Ishikawa (cell line): ENCODE measurements at regions not wholly inside any gene's neighbourhood (a gene's known extent, or its start where the extent isn't known, plus 50 kb on each side); places are given as distances from the start of the nearest gene placed in this dataset.

Source experiments
- CEBPB ChIP-seq: IDR thresholded peaks from 2 replicates; pipeline ENCODE4 v1.6.1; 2012
- CREB1 ChIP-seq: IDR thresholded peaks from 2 replicates; pipeline ENCODE4 v1.6.1; 2012; ENCODE audit warnings: low read depth
- EP300 ChIP-seq: IDR thresholded peaks from 2 replicates; pipeline ENCODE4 v1.6.1; 2012; ENCODE audit warnings: borderline replicate concordance
- FOXM1 ChIP-seq: IDR thresholded peaks from 2 replicates; pipeline ENCODE4 v1.6.1; 2012; ENCODE audit warnings: low read depth, borderline replicate concordance
- RAD21 ChIP-seq: IDR thresholded peaks from 2 replicates; pipeline ENCODE4 v1.6.1; 2012; ENCODE audit warnings: low read depth
- TAF1 ChIP-seq: IDR thresholded peaks from 2 replicates; pipeline ENCODE4 v1.6.1; 2012; ENCODE audit warnings: low read depth, mild to moderate bottlenecking
- TCF12 ChIP-seq: IDR thresholded peaks from 2 replicates; pipeline ENCODE4 v1.6.1; 2012; ENCODE audit warnings: low read depth
- YY1 ChIP-seq: IDR thresholded peaks from 2 replicates; pipeline ENCODE4 v1.6.1; 2012; ENCODE audit warnings: low read depth

- no peak for TF ChIP-seq TAF1
- TF ChIP-seq EP300, result no peak
- no peak for TF ChIP-seq YY1
- TF ChIP-seq FOXM1, result no peak
- TF ChIP-seq RAD21, result no peak
- TF ChIP-seq CREB1, result no peak
- TF ChIP-seq CEBPB, result no peak
- no peak for TF ChIP-seq TCF12
These were observed 748.7 kb downstream of the BCL11A start for GRCh38 chr2:59804732-59805131.
